CD14-positive monocyte (primary cell): ENCODE measurements at regions not wholly inside any gene's neighbourhood (a gene's known extent, or its start where the extent isn't known, plus 50 kb on each side); places are given as distances from the start of the nearest gene placed in this dataset.

Source experiments
- DNase-seq, 3 donors: peaks; one replicate each; pipeline ENCODE4 v3.0.0-alpha.2; 2011 to 2022
- H2AFZ ChIP-seq: 2 replicates; pipeline ENCODE4 v1.6.0; 2012; ENCODE audit warnings: mild to moderate bottlenecking, low read depth, low read length, inconsistent platforms; ENCODE audit not compliant: insufficient read depth, poor library complexity, severe bottlenecking
- H3K27ac ChIP-seq, 2 donors: 1 replicate in 1 of 2; 2 replicates in 1 of 2; pipeline ENCODE4 v1.5.1; 2012 to 2013; ENCODE audit warnings: low read length in 2 of 2, control low read depth in 1 of 2, inconsistent platforms in 1 of 2, low read depth in 1 of 2, mild to moderate bottlenecking in 1 of 2
- H3K27me3 ChIP-seq, 2 donors: one replicate each; pipeline versions ENCODE4 v1.6.0 to v1.6.1; 2011 to 2013; ENCODE audit warnings: low read length in 2 of 2; ENCODE audit not compliant: control insufficient read depth in 2 of 2, insufficient read depth in 2 of 2
- H3K36me3 ChIP-seq, 2 donors: replicated peaks in 1 of 2; 1 replicate in 1 of 2; 2 replicates in 1 of 2; pipeline versions ENCODE4 v1.5.1 to v1.6.1; 2012 to 2013; ENCODE audit warnings: low read length in 2 of 2, control low read depth in 1 of 2, inconsistent platforms in 1 of 2, mild to moderate bottlenecking in 1 of 2; ENCODE audit not compliant: insufficient read depth in 2 of 2, control insufficient read depth in 1 of 2
- H3K4me1 ChIP-seq, 2 donors: 1 replicate in 1 of 2; 2 replicates in 1 of 2; pipeline versions ENCODE4 v1.5.1 to v1.6.1; 2012 to 2013; ENCODE audit warnings: low read length in 2 of 2, control low read depth in 1 of 2, inconsistent platforms in 1 of 2, mild to moderate bottlenecking in 1 of 2, moderate library complexity in 1 of 2; ENCODE audit not compliant: insufficient read depth in 2 of 2, control insufficient read depth in 1 of 2
- H3K4me2 ChIP-seq: replicated peaks from 2 replicates; pipeline ENCODE3; 2012; ENCODE audit warnings: low read length, moderate library complexity, mild to moderate bottlenecking; ENCODE audit not compliant: poor library complexity, severe bottlenecking; ENCODE audit errors: extremely low read depth
- H3K4me3 ChIP-seq, 3 experiments: fragments of 200-600 bp in 1 of 3; sonication (generic) in 1 of 3; replicated peaks in 1 of 3; 1 replicate in 2 of 3; 2 replicates in 1 of 3; pipeline ENCODE4 v1.5.1; 2011 to 2013; ENCODE audit warnings: low read length in 3 of 3, mild to moderate bottlenecking in 3 of 3, control low read depth in 2 of 3, low read depth in 2 of 3, inconsistent platforms in 1 of 3, moderate library complexity in 1 of 3
- H3K79me2 ChIP-seq: 2 replicates; pipeline ENCODE4 v1.6.0; 2012; ENCODE audit warnings: mild to moderate bottlenecking, control low read depth, inconsistent platforms, low read length, moderate library complexity; ENCODE audit not compliant: insufficient read depth
- H3K9ac ChIP-seq: 2 replicates; pipeline ENCODE4 v1.6.0; 2017; ENCODE audit warnings: low read length, mild to moderate bottlenecking; ENCODE audit not compliant: insufficient read depth, poor library complexity, severe bottlenecking
- H3K9me3 ChIP-seq, 2 donors: replicated peaks in 1 of 2; 1 replicate in 1 of 2; 2 replicates in 1 of 2; pipeline versions ENCODE4 v1.5.1 to v1.6.1; 2012 to 2013; ENCODE audit warnings: low read length in 2 of 2, control low read depth in 1 of 2; ENCODE audit not compliant: control insufficient read depth in 1 of 2, insufficient read depth in 1 of 2
- H4K20me1 ChIP-seq: 2 replicates; pipeline ENCODE4 v1.6.0; 2012; ENCODE audit warnings: mild to moderate bottlenecking, low read length, control low read depth, moderate library complexity; ENCODE audit not compliant: insufficient read depth
- H3K27ac Mint-ChIP-seq, 7 donors: one replicate each; pipeline ENCODE4 v1.8.0; 2020; ENCODE audit warnings: mild to moderate bottlenecking in 7 of 7, mixed read lengths in 7 of 7, moderate library complexity in 6 of 7, inconsistent platforms in 2 of 7
- H3K27me3 Mint-ChIP-seq, 3 donors: one replicate each; pipeline ENCODE4 v1.8.0; 2021 to 2022; ENCODE audit warnings: low read depth in 3 of 3, mild to moderate bottlenecking in 3 of 3, mixed read lengths in 3 of 3, moderate library complexity in 3 of 3, inconsistent platforms in 1 of 3
- H3K36me3 Mint-ChIP-seq, 2 donors: one replicate each; pipeline ENCODE4 v1.8.0; 2020; ENCODE audit warnings: mixed read lengths in 2 of 2, inconsistent platforms in 1 of 2, mild to moderate bottlenecking in 1 of 2
- H3K4me1 Mint-ChIP-seq: one replicate; pipeline ENCODE4 v1.8.0; 2020; ENCODE audit warnings: mild to moderate bottlenecking, mixed read lengths
- H3K4me3 Mint-ChIP-seq, 2 donors: one replicate each; pipeline ENCODE4 v1.8.0; 2020; ENCODE audit warnings: mild to moderate bottlenecking in 2 of 2, mixed read lengths in 2 of 2, moderate library complexity in 1 of 2
- H3K9me3 Mint-ChIP-seq, 7 donors: one replicate each; pipeline ENCODE4 v1.8.0; 2020 to 2022; ENCODE audit warnings: mixed read lengths in 7 of 7, mild to moderate bottlenecking in 6 of 7, moderate library complexity in 6 of 7, inconsistent platforms in 2 of 7
- WGBS: methylation state at CpG from one replicate; pipeline ENCODE4 v1.1.5; 2013; ENCODE audit warnings: missing lambda C conversion rate; ENCODE audit not compliant: insufficient coverage; 5-methylcytosine and 5-hydroxymethylcytosine counted together
- intact Hi-C, 2 donors: fragments of 100-400 bp; cut with micrococcal nuclease; formaldehyde crosslinking; loops; one replicate each; pipeline versions ENCODE4 v1.15.0 to v1.15.1; 2023
- TF ChIP-seq, protein P1 (sequence below): fragments of 200-600 bp; IDR thresholded peaks from one replicate; pipeline ENCODE4 v1.8.0; 2022; ENCODE audit warnings: antibody characterized with exemption, mild to moderate bottlenecking

DNA sequence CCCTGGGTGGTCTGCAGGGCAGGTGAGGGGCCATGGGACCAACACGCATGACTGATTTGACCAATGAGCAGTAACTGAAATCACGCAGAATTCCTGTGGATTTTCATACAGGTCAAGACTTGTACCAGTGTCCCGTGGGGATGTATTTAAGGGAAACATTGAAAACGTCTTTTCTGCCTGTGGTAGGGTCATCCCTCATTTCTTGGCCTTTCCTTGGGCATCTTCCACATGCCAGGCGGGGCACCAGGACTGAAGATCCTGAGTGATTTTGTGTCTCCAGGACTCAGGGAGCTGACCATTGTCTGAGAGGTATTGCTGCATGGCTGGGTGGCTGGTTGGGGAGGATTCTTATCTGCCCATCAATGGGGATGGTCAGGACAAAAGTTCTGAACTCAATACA lies 289.0 kb downstream of the GLRX3 start:
- no peak overlapping the region for H3K4me3 Mint-ChIP-seq
- 88% methylated on average over 4 of the region's 5 CpGs for WGBS
- H3K27me3 ChIP-seq: no peaks in the 10 kb centered on the region
- H3K27ac ChIP-seq: no peak overlapping the region
- H3K4me1 ChIP-seq: no peaks in the 10 kb centered on the region
- no peaks in the 10 kb centered on the region for H3K79me2 ChIP-seq
- no peak overlapping the region for H3K4me3 ChIP-seq
- intact Hi-C loops: no loop called here
- H3K27ac Mint-ChIP-seq: no peak overlapping the region
- no peak for DNase-seq
- TF ChIP-seq, protein P1, sequence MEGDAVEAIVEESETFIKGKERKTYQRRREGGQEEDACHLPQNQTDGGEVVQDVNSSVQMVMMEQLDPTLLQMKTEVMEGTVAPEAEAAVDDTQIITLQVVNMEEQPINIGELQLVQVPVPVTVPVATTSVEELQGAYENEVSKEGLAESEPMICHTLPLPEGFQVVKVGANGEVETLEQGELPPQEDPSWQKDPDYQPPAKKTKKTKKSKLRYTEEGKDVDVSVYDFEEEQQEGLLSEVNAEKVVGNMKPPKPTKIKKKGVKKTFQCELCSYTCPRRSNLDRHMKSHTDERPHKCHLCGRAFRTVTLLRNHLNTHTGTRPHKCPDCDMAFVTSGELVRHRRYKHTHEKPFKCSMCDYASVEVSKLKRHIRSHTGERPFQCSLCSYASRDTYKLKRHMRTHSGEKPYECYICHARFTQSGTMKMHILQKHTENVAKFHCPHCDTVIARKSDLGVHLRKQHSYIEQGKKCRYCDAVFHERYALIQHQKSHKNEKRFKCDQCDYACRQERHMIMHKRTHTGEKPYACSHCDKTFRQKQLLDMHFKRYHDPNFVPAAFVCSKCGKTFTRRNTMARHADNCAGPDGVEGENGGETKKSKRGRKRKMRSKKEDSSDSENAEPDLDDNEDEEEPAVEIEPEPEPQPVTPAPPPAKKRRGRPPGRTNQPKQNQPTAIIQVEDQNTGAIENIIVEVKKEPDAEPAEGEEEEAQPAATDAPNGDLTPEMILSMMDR: no peak
- H4K20me1 ChIP-seq: no peaks in the 10 kb centered on the region
- no peaks in the 10 kb centered on the region for H3K36me3 ChIP-seq
- no peaks in the 10 kb centered on the region for H3K36me3 Mint-ChIP-seq
- H3K9me3 ChIP-seq: peaks cover 0 to 12% of the 10 kb centered on the region in 2 donors
- no peaks in the 10 kb centered on the region for H3K4me1 Mint-ChIP-seq
- H3K9ac ChIP-seq: no peak overlapping the region
- peaks cover 0 to 9% (median 2%) of the 10 kb centered on the region in 7 donors for H3K9me3 Mint-ChIP-seq
- no peak overlapping the region for H2AFZ ChIP-seq
- H3K27me3 Mint-ChIP-seq: no peaks in the 10 kb centered on the region
- H3K4me2 ChIP-seq: no peak overlapping the region

DNA sequence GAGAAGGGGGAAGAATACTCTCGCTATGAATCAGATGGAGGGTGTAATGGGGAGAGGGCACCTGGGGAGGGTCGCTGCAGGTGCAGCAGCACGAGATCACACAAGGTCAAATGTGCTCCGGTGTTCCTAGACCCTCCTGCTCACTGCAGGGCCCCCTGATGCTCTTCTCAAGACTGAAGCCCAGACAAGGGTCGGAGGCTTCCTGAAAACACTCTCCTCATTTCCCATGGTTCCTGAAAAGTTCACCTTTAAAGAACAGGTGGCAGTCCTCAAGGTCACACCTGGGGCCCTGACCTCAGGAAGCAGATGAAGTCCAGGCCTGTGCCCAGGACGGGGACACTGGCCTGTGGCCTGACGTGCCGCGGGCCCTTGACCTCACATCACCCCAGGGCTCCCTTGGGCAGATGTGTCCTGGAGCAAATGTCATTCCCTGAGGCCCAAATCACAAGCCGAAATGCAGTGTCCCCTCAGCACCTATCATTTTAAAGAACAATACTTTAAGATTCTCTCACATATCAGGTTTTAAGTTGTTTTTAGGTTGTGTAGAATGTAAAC lies 289.8 kb downstream of the GLRX3 start:
- Mint-ChIP-seq H3K27ac (no peak overlapping the region), H3K27me3 (no peaks in the 10 kb centered on the region), H3K4me3 (no peak overlapping the region), H3K4me1 (no peaks in the 10 kb centered on the region), H3K36me3 (no peaks in the 10 kb centered on the region), H3K9me3 (peaks cover 0 to 11% (median 2%) of the 10 kb centered on the region in 7 donors)
- Histone ChIP-seq H3K27me3 (no peaks in the 10 kb centered on the region), H3K4me3 (no peak overlapping the region), H3K4me1 (no peaks in the 10 kb centered on the region), H3K79me2 (no peaks in the 10 kb centered on the region), H4K20me1 (no peaks in the 10 kb centered on the region), H3K9ac (no peak overlapping the region), H3K36me3 (no peaks in the 10 kb centered on the region), H3K4me2 (no peak overlapping the region), H3K27ac (no peak overlapping the region), H2AFZ (no peak overlapping the region), H3K9me3 (peaks cover 0 to 20% of the 10 kb centered on the region in 2 donors)
- no peak for DNase-seq
- TF ChIP-seq, protein P1: no peak
- 93% methylated on average over 9 of the region's 10 CpGs for WGBS
- intact Hi-C loops: no loop called here
